NOMO-1 treated with DMSO at 0.1 percent for 48 hours (cell line): ENCODE measurements at regions not wholly inside any gene's neighbourhood (a gene's known extent, or its start where the extent isn't known, plus 50 kb on each side); places are given as distances from the start of the nearest gene placed in this dataset.
A peak's percentile ranks its signal among the peaks of the same experiment; 100 is the strongest.
"Not testable (repeated sequence)": the region's sequence is repeated elsewhere in the genome, so short reads cannot be mapped to it uniquely, and the experiment has no call there.

ENCODE experiments used
- DNase-seq: peaks from one replicate; lab custom pipeline; 2025; ENCODE audit not compliant: unreplicated experiment; lab: John Stamatoyannopoulos, UW

DNA sequence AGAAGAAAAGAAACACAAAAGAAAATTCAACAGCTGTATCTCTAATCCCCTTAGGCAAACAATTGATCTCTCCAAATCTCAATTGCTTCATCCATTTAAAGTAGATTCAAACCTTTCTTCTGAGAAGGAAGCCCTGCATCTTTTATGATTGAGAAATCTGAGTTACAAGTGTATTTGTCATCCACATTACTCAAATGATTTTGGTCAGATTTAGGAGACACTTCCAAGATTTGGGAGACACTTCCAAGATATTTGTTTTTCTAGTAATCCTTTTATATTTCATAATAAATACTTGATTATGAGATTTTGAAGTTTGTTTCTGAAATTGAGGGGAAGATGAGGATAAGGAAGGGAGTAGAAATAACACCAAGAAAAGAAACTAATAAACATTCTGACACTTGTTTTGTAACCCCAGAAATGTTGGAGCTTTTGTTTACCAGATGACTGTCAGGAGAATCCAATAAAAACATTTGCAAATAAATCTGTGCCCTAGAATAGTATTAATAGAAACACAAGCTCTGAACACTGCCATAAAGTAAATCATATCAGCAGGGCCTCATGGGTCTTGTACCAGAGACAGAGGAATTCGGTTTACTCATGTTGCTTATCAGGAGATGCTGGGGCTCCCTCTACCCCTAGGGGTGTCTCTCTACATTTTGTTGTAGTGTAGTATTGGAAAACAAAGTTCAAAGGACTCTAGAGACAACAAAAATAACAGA lies 314.3 kb upstream of the NT5E start:
- no peak for DNase-seq

DNA sequence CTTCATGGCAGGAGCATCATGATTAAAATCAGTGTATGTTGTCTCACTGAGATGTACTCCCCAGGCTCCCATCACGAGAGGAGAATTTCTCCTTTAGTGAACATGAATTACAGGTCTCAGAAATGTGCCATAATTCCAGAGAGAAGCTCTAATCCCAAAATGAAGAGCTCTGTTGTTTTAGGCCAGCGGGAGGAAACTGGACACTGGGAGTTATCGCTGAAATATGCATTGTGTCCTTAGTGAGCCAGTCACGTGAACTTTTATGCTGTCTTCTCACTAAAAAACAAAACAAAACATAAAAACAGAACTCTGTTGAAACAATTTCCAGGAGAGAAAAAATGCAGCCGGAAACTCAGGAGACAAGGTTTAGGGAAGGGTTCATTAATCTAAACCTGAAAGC lies 315.7 kb upstream of the NT5E start:
- DNase-seq = no peak

DNA sequence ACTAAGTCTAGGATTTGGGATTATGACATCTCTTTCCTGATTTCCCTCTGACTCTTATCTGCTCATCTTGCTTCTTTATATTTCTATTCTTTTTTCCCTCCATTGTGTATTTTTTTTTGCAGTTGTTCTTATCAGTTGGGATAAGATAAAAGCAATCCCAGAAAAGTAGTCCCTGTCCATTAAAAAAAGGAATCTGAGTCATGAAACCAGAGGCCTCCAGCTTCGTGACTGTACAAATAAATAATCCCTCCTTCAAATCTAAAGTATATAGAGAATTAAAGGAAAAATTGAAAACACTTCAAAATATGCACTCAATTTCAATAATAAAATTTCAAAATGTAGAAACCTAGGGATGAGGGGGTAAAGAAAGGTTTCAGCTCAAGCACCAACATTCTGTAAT lies 317.8 kb upstream of the NT5E start:
- DNase-seq = no peak

DNA sequence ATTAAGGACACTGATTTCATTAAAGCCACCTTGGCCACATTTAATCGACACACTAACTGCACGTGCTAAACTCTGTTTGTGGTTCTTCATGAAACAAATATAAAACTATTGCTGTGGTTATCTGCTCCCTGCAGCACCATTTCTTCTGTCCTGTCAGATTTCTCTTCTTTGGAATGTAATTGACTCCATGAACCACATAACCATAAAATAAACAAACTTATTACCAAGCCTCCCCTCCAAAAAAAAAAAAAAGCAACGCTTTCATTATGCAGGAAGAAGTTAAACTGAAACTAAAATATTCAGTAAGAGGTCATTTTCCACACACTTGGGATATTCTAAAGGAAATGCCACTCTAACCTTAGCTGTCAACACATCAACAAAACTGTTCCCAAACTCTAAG lies 319.1 kb upstream of the NT5E start:
- DNase-seq = no peak

DNA sequence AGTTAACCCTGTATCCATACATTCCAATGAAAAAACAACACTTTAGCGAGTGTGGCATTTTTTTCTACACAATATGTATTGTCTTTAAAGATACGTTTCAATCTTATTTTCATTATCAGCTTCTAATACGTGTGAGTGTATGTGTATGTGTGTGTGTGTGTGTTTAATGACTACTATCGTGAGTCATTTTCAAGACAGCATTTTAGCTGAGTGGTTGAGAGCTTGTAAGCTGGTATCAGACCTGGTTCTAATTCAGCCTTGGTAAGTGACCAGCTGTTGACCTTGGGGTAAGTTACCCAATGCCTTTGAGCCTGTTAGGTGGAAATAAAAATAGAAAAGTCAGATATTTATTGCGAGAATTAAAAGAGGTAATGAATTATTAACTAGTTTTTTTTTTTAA lies 320.0 kb upstream of the NT5E start:
- no peak for DNase-seq

DNA sequence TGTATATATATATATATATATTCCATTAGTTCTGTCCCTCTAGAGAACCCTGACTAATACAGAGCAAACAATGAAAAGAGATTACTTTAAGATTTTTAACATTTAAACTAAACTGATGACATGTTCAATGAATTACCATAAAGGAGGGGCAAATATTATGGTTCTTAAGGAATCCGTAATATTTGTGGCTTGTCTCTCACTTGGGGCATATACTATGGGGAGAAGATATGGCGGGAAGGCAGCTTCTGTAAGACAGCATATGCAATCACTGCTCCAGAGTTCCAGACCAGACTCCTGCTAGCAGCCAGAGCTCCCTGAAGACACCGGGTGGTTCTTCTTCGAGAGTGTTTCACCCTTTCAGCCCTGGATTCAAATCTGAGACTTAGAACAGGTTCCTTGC lies 321.1 kb upstream of the NT5E start:
- no peak for DNase-seq

DNA sequence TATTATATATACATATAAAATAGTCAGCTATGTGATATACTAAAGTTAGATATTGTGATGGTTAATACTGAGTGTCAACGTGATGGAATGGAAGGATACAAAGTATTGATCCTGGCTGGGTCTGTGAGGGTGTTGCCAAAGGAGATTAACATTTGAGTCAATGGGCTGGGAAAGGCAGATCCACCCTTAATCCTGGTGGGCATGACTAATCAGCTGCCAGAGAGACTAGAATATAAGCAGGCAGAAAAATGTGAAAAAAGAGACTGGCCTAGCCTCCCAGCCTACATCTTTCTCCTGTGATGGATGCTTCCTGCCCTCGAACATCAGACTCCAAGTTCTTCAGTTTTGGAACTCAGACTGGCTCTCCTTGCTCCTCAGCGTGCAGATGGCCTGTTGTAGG lies 321.6 kb upstream of the NT5E start:
- DNase-seq = not testable (repeated sequence)

DNA sequence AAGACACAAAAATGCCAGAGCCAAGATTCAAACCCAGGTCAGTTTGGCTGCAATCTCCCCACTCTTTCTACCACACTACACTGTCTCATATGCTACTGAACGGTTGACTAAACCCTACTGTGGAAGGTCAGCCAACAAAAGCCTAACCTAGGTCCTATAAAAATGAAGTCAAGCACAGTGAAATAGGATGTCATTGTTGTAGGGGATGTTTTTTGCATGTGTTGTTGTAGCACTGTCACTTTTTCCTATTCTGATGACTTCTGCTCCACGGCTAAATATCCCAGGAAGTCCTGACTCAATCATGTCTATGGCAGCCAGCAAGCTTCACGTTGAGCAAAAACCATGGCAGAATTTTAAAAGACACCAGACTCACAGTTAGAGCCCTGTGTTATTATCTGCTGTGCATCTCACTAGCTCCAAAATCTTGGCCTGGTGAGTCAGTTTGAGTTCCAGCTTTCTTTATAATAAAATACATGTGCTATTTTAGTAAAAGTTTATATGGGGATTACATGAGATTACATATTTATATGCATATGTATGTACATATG lies 322.1 kb upstream of the NT5E start:
- DNase-seq = no peak

DNA sequence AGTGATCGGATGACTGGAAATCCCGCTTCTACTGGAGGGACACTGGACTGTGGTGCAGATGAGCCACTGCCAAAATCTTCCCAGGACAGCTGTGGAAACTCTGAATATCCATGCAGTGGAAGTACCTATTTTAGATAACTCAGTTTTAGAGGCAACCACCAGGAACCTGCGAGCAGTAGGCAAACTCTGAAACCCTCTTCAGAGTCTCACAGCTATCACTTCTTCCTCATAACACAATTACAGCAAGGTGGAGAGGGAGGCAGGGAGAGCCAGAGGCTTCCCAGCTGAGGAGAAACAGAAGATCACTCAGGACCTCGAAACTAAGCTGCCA lies 322.8 kb upstream of the NT5E start:
- no peak for DNase-seq

DNA sequence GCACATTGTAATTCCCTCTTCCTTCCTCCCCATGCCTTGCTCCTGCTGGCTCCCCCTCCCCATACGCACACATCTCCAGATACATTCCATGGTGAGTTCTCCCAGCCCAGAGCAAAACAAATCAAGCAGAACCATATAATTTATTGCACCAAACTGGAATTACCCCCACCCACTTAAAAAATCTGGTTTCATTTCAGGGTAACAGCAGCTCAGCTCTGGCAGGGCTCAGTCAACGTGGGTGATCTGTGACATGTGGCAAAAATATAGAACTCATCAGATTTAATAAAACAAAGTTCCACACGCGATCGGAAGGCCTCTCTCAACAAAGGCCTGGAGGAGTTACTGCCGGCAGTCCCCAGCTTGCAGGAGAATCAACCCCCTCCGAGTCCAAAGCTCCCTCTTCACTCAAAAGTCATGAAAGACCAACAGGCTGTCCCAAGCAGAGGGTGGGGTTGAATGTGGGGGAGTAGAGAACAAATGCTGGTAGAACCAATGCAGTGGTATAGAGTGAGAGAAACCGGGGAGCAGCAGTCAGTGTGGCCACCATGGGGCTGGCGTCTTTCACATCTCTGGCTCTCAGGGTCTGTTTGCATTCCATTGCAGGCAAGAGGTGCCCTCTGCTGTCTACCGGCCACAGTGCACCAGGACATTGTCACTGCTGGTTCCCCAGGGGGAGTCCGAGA lies 323.3 kb upstream of the NT5E start:
- DNase-seq = peak; percentile 4

DNA sequence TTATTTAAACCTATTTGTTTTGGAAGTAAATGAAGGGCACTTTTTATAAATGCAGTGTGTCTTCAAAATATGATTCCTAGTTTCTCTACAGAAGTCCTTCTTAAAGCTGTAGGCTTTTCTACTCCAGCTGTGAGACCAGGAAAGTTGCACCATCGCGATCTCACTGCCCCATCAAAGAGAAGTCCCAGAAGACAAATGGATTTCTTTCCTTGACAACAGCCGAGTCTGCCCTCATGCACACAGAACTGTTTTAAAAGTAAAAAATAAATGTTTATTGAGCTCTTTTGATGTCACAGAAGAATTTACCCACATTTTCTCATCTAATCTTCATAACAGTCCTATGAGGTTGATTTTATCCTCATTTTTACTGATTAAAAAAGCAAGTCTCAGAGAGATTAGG lies 324.4 kb upstream of the NT5E start:
- no peak for DNase-seq

DNA sequence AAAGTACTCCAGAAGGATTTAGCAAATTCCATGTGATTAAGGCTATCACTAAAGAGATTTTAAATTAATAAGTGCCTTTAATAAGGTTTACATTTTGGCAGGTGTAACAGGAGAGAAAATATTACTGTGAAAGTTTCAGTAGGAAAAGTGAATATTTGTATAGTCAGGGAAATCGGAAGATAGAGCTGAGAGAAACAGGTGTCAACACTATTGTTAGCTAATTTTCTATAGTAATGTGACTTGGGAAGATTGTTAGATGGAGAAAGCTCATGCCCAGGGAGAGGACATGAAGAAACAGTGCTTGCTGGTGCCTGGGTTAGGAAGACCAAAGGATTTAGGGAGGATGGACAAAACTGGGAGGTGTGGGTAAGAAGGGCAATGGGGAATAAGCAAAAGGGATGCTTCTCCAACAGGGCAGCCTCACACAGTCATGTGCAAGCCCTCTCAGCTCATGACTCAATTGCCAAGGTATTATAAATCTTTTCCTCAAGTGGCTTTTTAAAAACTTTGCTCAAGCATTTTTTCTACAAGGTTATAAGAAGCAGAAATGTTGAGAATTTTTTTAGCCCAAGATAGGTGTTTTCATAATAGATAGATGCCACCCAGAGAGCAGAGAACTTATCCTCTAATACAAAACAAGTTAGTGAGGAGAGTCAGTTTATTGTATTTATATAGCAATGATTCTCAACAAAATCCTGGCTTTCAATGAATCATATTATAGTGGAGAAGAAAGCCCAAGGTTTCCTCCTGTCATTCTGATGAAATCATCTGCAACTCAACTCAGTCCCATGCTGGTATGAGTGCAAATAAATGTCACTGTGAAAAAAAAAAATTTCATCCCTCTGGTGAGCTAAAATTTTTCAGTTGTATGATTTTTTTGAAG lies 325.2 kb upstream of the NT5E start:
- DNase-seq = no peak

DNA sequence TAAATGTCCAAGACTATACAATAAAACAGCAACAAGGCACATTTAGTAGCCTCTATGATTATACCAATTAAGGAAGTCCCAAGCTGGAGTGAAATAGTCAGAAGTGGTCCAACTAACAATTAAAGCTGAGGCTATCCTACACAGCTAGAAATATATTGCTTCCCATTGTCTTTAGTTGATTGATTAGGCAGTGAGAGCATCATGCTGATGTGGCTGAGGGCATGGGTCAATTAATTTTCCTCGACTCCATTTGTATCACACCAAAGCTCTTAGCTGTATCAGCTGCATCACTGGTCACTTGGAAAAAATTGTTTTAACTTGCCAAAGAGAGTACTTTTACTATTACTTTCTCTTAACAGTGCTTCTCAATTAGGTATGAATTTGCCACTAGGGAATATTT lies 328.7 kb upstream of the NT5E start:
- no peak for DNase-seq

DNA sequence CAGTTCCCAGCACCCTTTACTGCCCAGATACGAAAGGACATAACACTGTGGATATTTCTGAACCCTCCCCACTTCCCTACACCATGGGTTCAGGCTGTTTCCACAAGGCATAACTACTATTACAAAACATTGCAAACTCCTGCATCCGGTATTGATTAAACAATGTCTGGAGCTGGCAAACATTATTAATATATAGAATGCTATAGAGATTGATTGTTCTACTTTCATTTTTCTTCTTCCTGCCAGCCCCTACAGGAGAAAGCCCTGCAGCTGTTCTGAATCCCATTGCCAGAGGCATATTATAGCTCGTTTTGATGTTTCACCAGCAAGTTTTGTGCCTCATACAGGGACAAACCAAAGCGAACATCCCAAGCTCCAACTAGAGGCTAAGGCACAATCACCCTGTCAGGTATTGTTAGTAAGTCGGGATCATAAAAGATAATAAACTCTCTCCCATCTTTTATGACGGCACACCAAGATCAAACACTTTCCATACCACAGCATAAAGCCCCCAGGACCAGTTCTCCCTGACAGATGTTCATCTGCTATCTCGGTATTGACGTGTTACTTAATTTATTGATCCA lies 331.1 kb upstream of the NT5E start:
- no peak for DNase-seq

DNA sequence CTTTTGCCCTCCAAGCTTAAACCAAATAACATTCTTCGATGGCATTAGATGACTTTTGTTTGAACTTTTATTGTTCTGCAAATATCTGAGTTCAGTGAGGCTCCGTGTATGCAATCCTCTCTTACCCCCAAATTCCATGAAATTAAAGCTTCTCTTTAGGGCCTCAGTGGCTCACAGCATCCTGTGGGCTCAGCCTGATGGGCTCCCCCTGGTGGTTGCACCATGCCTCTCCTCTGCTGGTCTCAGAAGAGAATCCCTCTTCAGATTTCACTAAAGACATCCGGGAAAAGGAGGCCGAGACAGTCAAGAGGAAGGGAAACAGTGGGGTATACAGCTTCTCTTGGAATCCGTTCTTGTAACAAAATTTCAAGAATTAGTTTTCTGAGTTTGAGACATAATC lies 331.6 kb upstream of the NT5E start:
- no peak for DNase-seq

DNA sequence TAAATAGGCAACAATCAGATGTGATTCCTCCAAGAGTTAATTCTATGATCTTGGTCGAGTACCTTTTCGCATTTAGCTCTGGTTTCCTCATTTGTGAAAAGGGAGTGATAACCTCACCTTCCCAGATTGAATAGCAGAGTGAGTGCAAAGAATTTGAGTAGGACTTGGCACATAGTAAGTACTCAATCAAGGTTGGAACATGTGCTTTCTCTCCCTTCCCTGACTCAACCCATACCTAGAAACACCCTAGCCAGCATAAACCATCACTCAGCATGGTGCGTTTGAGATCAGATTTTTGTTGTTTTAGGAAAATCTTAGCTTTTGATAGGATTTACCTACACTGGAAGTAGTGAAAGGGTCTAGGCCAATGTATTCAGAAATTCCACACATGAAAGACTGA lies 333.4 kb upstream of the NT5E start:
- no peak for DNase-seq

DNA sequence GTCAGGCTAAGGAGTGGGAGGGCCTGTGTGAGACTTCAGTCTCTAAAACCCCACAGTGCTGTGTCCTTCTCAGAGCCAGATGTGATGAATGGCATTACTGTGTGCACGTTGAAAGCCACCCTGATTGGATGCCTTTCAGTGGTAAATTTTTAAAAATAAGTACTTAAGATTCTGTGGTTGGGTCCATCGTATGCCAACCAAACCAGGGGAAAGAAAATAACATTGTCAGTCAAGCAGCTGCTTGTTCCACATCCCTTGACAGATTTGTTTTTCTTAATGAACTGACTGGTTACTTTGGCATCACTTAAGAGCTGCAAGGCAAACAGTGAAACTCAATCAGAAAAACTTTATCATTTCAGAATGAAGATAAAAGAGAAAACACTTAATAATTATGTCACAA lies 334.0 kb upstream of the NT5E start:
- DNase-seq = no peak

DNA sequence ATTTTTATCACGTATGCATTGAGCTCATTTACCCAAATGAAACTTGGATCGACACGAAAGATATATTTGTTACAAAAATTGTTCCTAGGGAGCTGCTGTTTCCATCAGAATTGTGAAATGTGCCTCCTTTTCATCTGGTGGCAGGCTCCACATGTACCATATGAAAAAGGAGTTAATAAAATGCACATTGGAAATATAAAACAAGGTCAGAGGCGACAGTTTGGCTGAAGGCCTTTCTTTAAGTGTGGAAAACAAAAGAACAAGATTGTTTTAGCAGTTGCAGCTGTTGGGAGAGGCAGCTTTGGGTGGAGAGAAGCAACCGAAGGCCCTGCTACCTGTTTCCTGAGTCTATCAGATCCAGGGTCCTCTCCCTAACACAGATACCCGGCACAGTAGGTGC lies 334.5 kb upstream of the NT5E start:
- no peak for DNase-seq

DNA sequence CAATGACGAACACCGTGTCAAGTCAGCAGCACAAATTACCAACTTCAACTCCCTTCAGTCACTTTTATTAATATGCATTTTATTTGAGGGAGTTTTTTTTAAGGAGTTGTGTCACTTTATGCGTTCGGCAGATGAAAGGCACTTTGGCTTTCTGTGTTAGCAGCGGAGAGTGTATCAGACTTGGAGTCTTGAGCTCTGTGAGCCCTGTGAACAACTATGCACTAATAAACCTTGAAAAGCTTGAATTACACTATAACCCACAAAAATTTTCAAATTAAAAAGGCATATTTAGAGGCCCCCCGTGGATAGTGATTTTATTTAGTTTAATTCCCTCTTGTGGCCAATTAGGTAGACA lies 335.3 kb upstream of the NT5E start:
- DNase-seq = no peak

DNA sequence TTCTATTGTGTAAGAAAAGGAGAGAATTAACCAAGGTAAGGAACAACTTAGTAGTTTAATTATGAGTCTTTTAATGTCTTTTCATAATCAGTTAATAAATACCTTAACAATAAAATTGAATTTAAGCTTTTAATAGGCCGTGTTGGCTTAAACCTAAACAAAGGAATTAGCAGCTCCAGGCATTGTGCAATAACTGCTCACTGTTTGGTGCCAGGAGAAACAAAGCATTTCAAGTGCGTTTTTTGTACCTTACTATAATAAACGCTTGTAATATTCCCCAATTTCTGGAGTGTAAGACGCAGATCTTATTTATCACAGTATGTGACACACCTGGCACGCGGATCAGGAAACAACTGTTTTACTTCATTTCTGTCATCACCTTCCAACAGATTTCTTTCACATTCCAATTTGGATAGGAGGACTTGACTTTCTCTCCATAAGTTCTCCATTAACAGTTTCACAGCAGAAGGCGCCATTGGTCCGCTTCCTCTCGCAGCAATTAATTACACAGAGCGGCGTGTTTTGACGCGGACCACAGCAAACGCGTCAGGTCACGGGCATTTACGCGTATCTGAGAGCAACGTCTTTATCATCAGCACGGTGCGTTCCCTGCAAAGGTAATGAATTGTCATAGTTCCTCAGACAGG lies 335.8 kb upstream of the NT5E start:
- no peak for DNase-seq

DNA sequence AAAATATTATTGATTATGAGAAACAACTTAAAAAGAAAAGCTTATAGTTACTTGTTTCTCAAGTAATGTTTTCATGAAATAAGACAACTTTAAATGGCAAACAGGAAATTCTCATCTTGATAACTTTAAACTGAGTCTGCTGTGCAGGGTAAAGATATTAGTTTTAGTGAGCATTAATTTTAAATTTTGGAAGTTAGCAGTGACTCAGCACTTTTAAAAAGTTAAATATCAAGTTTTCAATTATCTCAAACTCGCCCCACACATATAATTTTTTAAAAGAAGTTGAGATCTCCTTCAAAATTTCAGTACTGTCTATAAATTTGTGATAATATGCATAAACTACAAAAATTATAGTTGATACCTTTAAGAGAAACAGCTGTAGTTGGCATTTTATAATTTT lies 337.3 kb upstream of the NT5E start:
- no peak for DNase-seq
